ENCODE measurements at regions not wholly inside any gene's neighbourhood (a gene's known extent, or its start where the extent isn't known, plus 50 kb on each side); places are given as distances from the start of the nearest gene placed in this dataset.
"Not testable (repeated sequence)": the region's sequence is repeated elsewhere in the genome, so short reads cannot be mapped to it uniquely, and the experiment has no call there.

DNA sequence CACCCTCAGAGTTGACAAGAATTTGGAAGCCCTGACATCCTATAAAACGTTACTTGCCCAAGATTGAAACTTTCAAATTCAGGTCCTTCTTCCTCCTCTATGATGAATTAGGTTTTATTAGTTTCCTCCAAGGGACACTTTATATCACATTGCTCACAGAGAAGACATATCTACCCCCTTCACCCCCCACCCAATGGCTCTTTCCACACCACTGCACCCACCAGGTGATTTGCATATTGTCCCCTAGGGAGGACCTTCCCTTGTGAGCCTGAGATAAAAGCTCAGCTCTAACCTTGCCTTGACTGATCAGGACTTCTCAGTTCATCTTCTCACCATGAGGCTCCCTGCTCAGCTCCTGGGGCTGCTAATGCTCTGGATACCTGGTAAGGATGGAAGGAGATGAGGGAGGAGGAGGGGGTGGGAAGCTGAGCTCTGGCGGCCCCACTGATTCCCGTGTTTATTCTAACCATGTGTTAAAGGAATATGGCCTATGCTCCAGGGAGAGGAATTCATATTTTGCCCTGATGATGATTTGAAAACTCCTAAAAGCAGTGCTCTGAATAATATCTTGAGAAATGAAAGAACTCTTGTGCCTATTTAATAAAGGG is 1255.8 kb downstream of the RPIA start:
- H3K36me3 ChIP-seq (ENCODE audit: insufficient read depth, low read length); H3K27me3 Mint-ChIP-seq; CTCF ChIA-PET (ENCODE audit: partially characterized antibody); H3K27ac Mint-ChIP-seq; POLR2A ChIA-PET (ENCODE audit: partially characterized antibody); H3K4me1 ChIP-seq (ENCODE audit: insufficient read depth, low read length); H3K9me3 Mint-ChIP-seq; H3K4me1 Mint-ChIP-seq; H3K27ac ChIP-seq (ENCODE audit: low read depth, low read length); H3K9me3 ChIP-seq (ENCODE audit: control insufficient read depth in 1 of 2, low read length in 2 of 2); DNase-seq; intact Hi-C loops (cut with micrococcal nuclease); H3K27me3 ChIP-seq (ENCODE audit: insufficient read depth, low read length); H3K36me3 Mint-ChIP-seq; H3K4me3 ChIP-seq (ENCODE audit: low read length in 2 of 2); H3K4me3 Mint-ChIP-seq: not testable (repeated sequence)

DNA sequence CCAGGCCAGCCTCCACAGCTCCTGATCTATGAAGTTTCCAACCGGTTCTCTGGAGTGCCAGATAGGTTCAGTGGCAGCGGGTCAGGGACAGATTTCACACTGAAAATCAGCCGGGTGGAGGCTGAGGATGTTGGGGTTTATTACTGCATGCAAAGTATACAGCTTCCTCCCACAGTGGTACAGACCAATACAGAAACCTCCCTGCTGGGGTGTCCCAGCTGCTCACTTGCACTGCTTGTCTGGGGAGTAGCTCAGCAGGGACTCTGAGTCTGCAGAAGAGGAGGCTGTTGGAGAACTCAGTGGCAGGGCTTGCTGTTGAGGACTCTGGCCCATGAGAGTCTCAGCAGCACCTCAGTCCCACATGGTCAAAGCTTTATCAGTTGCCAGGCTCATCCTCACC is 1256.6 kb downstream of the RPIA start:
- intact Hi-C loops (cut with micrococcal nuclease); H3K4me1 ChIP-seq (ENCODE audit: insufficient read depth, low read length); H3K9me3 Mint-ChIP-seq; H3K4me3 ChIP-seq (ENCODE audit: low read length in 2 of 2); H3K27me3 ChIP-seq (ENCODE audit: insufficient read depth, low read length); H3K27me3 Mint-ChIP-seq; H3K9me3 ChIP-seq (ENCODE audit: control insufficient read depth in 1 of 2, low read length in 2 of 2); H3K27ac Mint-ChIP-seq; CTCF ChIA-PET (ENCODE audit: partially characterized antibody); DNase-seq; POLR2A ChIA-PET (ENCODE audit: partially characterized antibody); H3K4me1 Mint-ChIP-seq; H3K36me3 Mint-ChIP-seq; H3K27ac ChIP-seq (ENCODE audit: low read depth, low read length); H3K4me3 Mint-ChIP-seq; H3K36me3 ChIP-seq (ENCODE audit: insufficient read depth, low read length): not testable (repeated sequence)

DNA sequence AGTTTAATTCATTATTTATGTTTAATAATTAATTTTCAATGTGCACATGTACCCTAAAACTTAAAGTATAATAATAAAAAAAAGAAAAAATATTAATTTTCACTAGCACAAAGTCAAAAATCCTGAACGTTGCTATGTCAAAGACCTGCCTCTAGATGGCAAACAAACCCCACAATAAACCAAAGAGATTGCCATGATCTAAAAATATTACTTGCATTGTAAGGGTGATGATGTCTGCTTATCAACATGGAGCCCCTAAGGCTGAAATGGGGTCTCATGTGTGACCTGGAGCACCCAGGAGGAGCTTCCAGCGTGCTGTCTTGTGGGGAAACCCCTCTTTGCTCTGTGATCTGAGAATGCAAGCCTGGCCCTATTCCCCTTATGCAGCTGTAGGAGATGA is 1259.3 kb downstream of the RPIA start:
- H3K4me1 ChIP-seq (ENCODE audit: insufficient read depth, low read length); CTCF ChIA-PET (ENCODE audit: partially characterized antibody); H3K4me1 Mint-ChIP-seq; H3K27ac ChIP-seq (ENCODE audit: low read depth, low read length); H3K9me3 Mint-ChIP-seq; POLR2A ChIA-PET (ENCODE audit: partially characterized antibody); intact Hi-C loops (cut with micrococcal nuclease); H3K27ac Mint-ChIP-seq; H3K4me3 ChIP-seq (ENCODE audit: low read length in 2 of 2); H3K36me3 ChIP-seq (ENCODE audit: insufficient read depth, low read length); H3K27me3 Mint-ChIP-seq; H3K27me3 ChIP-seq (ENCODE audit: insufficient read depth, low read length); H3K4me3 Mint-ChIP-seq; DNase-seq; H3K9me3 ChIP-seq (ENCODE audit: control insufficient read depth in 1 of 2, low read length in 2 of 2); H3K36me3 Mint-ChIP-seq: not testable (repeated sequence)

DNA sequence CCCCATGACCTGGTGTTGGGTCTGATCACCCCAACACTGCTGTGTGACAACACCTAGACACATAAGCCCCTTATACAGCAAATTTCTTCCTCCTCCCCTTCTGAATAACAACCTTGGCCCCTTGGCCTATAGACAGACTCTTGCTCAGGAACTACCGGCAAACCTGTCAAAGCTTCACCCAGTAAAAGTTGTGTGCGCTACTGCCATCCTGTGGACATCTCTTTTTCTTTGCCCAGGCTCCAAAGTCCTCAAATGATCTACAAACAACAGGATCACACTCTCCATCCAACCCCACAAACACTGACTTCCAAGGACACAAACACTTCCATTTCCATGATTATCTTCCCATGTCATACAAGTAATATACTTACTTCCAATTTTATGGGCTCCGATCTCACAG is 1265.8 kb downstream of the RPIA start:
- H3K4me1 ChIP-seq (ENCODE audit: insufficient read depth, low read length); H3K4me3 Mint-ChIP-seq; H3K27me3 Mint-ChIP-seq; DNase-seq; H3K36me3 ChIP-seq (ENCODE audit: insufficient read depth, low read length); H3K4me3 ChIP-seq (ENCODE audit: low read length in 2 of 2); H3K27ac ChIP-seq (ENCODE audit: low read depth, low read length); H3K36me3 Mint-ChIP-seq; H3K9me3 Mint-ChIP-seq; H3K4me1 Mint-ChIP-seq; H3K9me3 ChIP-seq (ENCODE audit: control insufficient read depth in 1 of 2, low read length in 2 of 2); POLR2A ChIA-PET (ENCODE audit: partially characterized antibody); H3K27ac Mint-ChIP-seq; H3K27me3 ChIP-seq (ENCODE audit: insufficient read depth, low read length); CTCF ChIA-PET (ENCODE audit: partially characterized antibody); intact Hi-C loops (cut with micrococcal nuclease): not testable (repeated sequence)

DNA sequence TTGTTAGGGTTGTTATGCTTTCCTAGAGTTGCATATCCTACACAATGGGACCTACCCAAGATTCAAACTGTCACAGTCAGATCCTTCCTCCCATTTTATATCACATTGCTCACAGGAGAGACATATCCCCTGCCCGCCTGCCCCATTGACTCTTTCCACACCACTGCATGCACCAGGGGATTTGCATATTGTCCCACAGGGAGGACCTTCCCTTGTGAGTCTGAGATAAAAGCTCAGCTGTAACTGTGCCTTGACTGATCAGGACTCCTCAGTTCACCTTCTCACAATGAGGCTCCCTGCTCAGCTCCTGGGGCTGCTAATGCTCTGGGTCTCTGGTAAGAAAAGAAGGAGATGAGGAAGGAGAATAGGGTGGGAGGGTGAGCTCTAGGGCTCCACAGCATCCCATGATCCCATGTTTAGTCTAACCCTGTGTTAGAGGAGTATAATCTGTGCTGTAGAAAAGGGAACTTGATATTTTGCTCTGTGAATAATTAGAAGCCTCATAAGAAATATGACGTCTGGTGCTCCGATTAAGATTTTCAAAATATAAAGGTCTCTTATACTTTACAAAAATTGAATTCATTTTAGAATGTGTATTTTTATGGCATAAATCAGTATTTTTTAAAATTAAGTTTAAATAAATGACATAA is 1268.4 kb downstream of the RPIA start:
- H3K9me3 ChIP-seq (ENCODE audit: control insufficient read depth in 1 of 2, low read length in 2 of 2); H3K27ac Mint-ChIP-seq; H3K27me3 Mint-ChIP-seq; H3K9me3 Mint-ChIP-seq; H3K4me1 Mint-ChIP-seq; H3K36me3 Mint-ChIP-seq; H3K4me3 ChIP-seq (ENCODE audit: low read length in 2 of 2); H3K4me1 ChIP-seq (ENCODE audit: insufficient read depth, low read length); POLR2A ChIA-PET (ENCODE audit: partially characterized antibody); intact Hi-C loops (cut with micrococcal nuclease); H3K27me3 ChIP-seq (ENCODE audit: insufficient read depth, low read length); H3K36me3 ChIP-seq (ENCODE audit: insufficient read depth, low read length); DNase-seq; CTCF ChIA-PET (ENCODE audit: partially characterized antibody); H3K4me3 Mint-ChIP-seq; H3K27ac ChIP-seq (ENCODE audit: low read depth, low read length): not testable (repeated sequence)

DNA sequence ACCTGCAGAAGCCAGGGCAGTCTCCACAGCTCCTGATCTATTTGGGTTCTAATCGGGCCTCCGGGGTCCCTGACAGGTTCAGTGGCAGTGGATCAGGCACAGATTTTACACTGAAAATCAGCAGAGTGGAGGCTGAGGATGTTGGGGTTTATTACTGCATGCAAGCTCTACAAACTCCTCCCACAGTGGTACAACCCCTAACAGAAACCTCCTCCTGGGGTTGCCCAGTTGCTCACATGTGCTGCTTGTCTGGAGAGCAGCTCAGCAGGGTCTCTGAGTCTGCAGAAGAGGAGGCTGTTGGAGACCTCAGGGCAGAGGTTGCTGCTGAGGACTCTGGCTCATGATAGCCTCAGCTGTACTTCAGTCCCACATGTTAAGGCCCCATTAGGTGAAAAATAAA is 1269.1 kb downstream of the RPIA start:
- H3K27ac Mint-ChIP-seq; H3K27me3 ChIP-seq (ENCODE audit: insufficient read depth, low read length); H3K27ac ChIP-seq (ENCODE audit: low read depth, low read length); H3K4me3 Mint-ChIP-seq; H3K4me1 ChIP-seq (ENCODE audit: insufficient read depth, low read length); H3K9me3 Mint-ChIP-seq; H3K36me3 Mint-ChIP-seq; POLR2A ChIA-PET (ENCODE audit: partially characterized antibody); H3K36me3 ChIP-seq (ENCODE audit: insufficient read depth, low read length); DNase-seq; H3K27me3 Mint-ChIP-seq; H3K4me1 Mint-ChIP-seq; CTCF ChIA-PET (ENCODE audit: partially characterized antibody); intact Hi-C loops (cut with micrococcal nuclease); H3K9me3 ChIP-seq (ENCODE audit: control insufficient read depth in 1 of 2, low read length in 2 of 2); H3K4me3 ChIP-seq (ENCODE audit: low read length in 2 of 2): not testable (repeated sequence)

DNA sequence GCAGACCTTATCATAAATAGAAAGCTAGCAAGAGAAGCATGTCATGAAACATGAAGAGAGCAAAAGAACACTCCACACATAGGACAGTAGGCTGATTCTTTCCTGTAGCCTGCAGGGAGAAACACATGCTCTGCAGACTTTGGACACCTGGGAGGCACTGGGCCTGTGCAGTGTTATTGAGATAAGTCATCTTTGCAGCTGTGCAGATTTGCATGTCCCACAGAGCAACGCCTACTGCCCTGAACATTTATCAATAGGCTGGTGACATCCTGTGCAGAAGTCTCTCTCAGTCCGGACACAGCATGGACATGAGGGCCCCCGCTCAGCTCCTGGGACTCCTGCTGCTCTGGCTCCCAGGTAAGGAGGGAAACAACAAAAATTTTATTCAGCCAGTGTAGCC is 1277.1 kb downstream of the RPIA start:
- H3K27me3 Mint-ChIP-seq; H3K4me1 Mint-ChIP-seq; H3K4me3 Mint-ChIP-seq; H3K27ac Mint-ChIP-seq; H3K4me1 ChIP-seq (ENCODE audit: insufficient read depth, low read length); CTCF ChIA-PET (ENCODE audit: partially characterized antibody); H3K9me3 Mint-ChIP-seq; POLR2A ChIA-PET (ENCODE audit: partially characterized antibody); H3K4me3 ChIP-seq (ENCODE audit: low read length in 2 of 2); H3K27me3 ChIP-seq (ENCODE audit: insufficient read depth, low read length); H3K9me3 ChIP-seq (ENCODE audit: control insufficient read depth in 1 of 2, low read length in 2 of 2); H3K27ac ChIP-seq (ENCODE audit: low read depth, low read length); H3K36me3 Mint-ChIP-seq; H3K36me3 ChIP-seq (ENCODE audit: insufficient read depth, low read length); intact Hi-C loops (cut with micrococcal nuclease); DNase-seq: not testable (repeated sequence)

DNA sequence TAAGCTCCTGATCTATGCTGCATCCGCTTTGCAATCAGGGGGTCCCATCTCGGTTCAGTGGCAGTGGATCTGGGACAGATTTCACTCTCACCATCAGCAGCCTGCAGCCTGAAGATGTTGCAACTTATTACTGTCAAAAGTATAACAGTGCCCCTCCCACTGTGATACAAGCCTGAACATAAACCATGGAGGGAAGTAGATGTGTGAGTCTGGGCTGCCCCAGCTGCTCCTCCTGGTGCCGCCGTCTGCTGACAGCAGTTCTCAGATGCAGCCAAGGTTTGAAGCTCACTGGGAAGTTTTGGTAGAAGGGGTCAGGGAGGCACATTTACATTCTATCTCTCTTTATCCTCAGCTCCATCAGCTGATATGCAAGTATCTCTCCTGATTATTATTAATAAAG is 1277.7 kb downstream of the RPIA start:
- POLR2A ChIA-PET (ENCODE audit: partially characterized antibody): not testable (repeated sequence)

More for the DNA sequence above, 1277.7 kb downstream of the RPIA start:
- H3K27me3 ChIP-seq (ENCODE audit: insufficient read depth, low read length); H3K4me3 ChIP-seq (ENCODE audit: low read length in 2 of 2); H3K9me3 ChIP-seq (ENCODE audit: control insufficient read depth in 1 of 2, low read length in 2 of 2); H3K4me1 Mint-ChIP-seq; H3K4me3 Mint-ChIP-seq; H3K27ac ChIP-seq (ENCODE audit: low read depth, low read length); H3K36me3 Mint-ChIP-seq; H3K4me1 ChIP-seq (ENCODE audit: insufficient read depth, low read length); intact Hi-C loops (cut with micrococcal nuclease); H3K9me3 Mint-ChIP-seq; CTCF ChIA-PET (ENCODE audit: partially characterized antibody); H3K36me3 ChIP-seq (ENCODE audit: insufficient read depth, low read length); DNase-seq; H3K27me3 Mint-ChIP-seq; H3K27ac Mint-ChIP-seq: not testable (repeated sequence)

Data from CD4-positive, alpha-beta memory T cell (primary cell).